ENCODE measurements at regions not wholly inside any gene's neighbourhood (a gene's known extent, or its start where the extent isn't known, plus 50 kb on each side); places are given as distances from the start of the nearest gene placed in this dataset.
A peak's percentile ranks its signal among the peaks of the same experiment; 100 is the strongest.

DNA sequence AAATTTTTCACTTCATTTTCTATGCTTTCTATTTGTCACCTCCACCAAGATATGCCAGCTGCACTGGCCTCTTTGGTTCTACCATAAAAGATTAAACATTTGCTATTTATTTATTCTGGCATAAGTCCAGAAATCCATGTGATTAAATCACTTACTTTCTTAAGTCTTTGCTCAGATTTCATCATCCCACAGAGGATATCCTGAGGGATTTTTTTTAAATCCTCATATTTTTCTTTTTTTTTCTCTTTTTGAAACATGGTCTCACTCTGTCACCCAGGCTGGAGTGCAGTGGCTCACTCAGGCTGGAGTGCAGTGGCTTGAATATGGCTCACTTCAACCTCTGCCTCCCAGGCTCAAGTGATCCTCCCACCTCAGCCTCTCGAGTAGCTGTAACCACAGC, 645.4 kb upstream of the ATXN7L3B start:
- H3K4me3 ChIP-seq (ENCODE audit: low read depth, low read length) = no peak overlapping the region
- DNase-seq (ENCODE audit: low read depth) = peak; percentile 3
- TF ChIP-seq, protein P1, sequence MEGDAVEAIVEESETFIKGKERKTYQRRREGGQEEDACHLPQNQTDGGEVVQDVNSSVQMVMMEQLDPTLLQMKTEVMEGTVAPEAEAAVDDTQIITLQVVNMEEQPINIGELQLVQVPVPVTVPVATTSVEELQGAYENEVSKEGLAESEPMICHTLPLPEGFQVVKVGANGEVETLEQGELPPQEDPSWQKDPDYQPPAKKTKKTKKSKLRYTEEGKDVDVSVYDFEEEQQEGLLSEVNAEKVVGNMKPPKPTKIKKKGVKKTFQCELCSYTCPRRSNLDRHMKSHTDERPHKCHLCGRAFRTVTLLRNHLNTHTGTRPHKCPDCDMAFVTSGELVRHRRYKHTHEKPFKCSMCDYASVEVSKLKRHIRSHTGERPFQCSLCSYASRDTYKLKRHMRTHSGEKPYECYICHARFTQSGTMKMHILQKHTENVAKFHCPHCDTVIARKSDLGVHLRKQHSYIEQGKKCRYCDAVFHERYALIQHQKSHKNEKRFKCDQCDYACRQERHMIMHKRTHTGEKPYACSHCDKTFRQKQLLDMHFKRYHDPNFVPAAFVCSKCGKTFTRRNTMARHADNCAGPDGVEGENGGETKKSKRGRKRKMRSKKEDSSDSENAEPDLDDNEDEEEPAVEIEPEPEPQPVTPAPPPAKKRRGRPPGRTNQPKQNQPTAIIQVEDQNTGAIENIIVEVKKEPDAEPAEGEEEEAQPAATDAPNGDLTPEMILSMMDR (IDR thresholded peaks at IDR 0.05; ENCODE audit: insufficient read depth, low read length) = no peak

DNA sequence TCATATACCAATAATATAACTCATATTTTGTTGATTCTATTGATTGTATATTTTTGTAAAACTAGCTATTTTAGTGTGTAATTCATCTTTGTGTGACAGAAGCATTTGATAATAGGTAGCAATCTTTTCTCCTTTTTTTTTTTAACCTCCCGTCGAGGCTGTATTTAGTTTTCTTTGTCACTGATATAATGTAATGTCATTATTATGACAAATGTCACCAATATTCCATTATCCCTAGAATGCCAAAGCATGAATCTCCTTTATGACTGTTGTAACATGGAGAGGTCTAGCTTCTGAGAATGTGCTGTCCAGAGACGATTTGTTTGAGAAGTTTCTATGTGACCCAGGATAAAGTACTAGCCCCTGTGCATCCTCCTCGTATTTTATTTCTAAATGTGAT, 639.0 kb upstream of the ATXN7L3B start:
- TF ChIP-seq, protein P1 (IDR thresholded peaks at IDR 0.05; ENCODE audit: insufficient read depth, low read length) = no peak
- no peak for DNase-seq (ENCODE audit: low read depth)
- H3K4me3 ChIP-seq (ENCODE audit: low read depth, low read length) = no peak overlapping the region

- H3K4me3 ChIP-seq (ENCODE audit: low read depth, low read length) = no peak overlapping the region
- TF ChIP-seq, protein P1 (IDR thresholded peaks at IDR 0.05; ENCODE audit: insufficient read depth, low read length) = no peak
- DNase-seq (ENCODE audit: low read depth) = no peak
These were observed 635.4 kb upstream of the ATXN7L3B start for GRCh38 chr12:73902260-73902659.

GRCh38 chr12:73906757-73907156, 630.9 kb upstream of the ATXN7L3B start:
- no peak for DNase-seq (ENCODE audit: low read depth)
- TF ChIP-seq, protein P1 (IDR thresholded peaks at IDR 0.05; ENCODE audit: insufficient read depth, low read length) = no peak
- H3K4me3 ChIP-seq (ENCODE audit: low read depth, low read length) = no peak overlapping the region

DNA sequence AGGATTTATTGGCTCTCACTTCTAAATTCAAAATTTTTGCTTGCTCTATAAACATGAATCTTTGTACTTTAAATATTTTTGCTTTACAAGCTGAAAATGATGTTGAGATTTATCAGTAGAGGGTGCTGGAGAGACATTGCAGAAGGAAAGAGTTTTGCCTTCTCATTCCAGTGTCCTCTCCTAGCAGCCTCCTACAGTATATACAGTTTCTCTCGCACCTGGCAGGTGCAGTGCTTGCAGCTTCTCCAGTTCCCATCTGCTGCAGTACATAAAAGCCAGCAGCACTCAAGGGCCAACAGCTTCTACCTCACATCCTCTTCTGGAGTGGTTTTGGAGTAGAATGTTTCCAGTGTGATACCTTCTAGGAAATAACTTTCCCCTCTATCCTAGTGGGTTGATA, 601.8 kb upstream of the ATXN7L3B start:
- H3K4me3 ChIP-seq (ENCODE audit: low read depth, low read length) = no peak overlapping the region
- DNase-seq (ENCODE audit: low read depth) = no peak
- TF ChIP-seq, protein P1 (IDR thresholded peaks at IDR 0.05; ENCODE audit: insufficient read depth, low read length) = no peak

GRCh38 chr12:73947326-73948026, 590.2 kb upstream of the ATXN7L3B start:
- DNase-seq (ENCODE audit: low read depth) = no peak
- TF ChIP-seq, protein P1 (IDR thresholded peaks at IDR 0.05; ENCODE audit: insufficient read depth, low read length) = no peak
- no peak overlapping the region for H3K4me3 ChIP-seq (ENCODE audit: low read depth, low read length)

DNA sequence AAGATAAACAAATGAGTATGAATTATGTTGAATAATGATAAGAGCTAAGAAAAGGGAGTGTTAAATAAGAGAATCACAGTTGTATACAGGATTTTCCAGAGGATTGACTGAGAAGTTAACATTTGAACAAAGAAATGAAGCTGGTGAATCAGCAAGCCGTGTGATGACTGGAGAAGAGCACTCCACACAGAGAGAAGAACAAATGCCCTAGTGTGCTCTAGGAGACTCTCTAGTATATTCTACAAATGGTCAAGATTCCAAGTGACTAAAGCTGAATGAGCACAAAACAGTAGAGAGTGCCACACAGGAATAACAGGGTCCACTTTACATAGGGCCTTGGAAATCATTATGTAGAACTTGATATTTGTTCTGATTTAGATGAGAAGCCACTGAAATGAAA, 587.1 kb upstream of the ATXN7L3B start:
- TF ChIP-seq, protein P1 (IDR thresholded peaks at IDR 0.05; ENCODE audit: insufficient read depth, low read length) = no peak
- no peak overlapping the region for H3K4me3 ChIP-seq (ENCODE audit: low read depth, low read length)
- DNase-seq (ENCODE audit: low read depth) = no peak

All from fibroblast of the aortic adventitia (primary cell).